ENCODE measurements at regions not wholly inside any gene's neighbourhood (a gene's known extent, or its start where the extent isn't known, plus 50 kb on each side); places are given as distances from the start of the nearest gene placed in this dataset.

GRCh38 chr10:83809001-83809400 is 330.3 kb upstream of the GHITM start:
- Histone ChIP-seq H3K9me3 (replicated peaks; ENCODE audit: control insufficient read depth, insufficient read depth, low read length) (no peaks in the 10 kb centered on the region), H3K9ac (replicated peaks; ENCODE audit: extremely low read depth, insufficient read depth, low read length) (no peak overlapping the region), H3K36me3 (ENCODE audit: control insufficient read depth in 2 of 2, extremely low read depth in 1 of 2, insufficient read depth in 2 of 2, low read length in 2 of 2) (no peaks in the 10 kb centered on the region), H4K20me1 (replicated peaks; ENCODE audit: control insufficient read depth, extremely low read depth, insufficient read depth, low read length) (no peaks in the 10 kb centered on the region), H3K4me3 (replicated peaks in 1 of 3; ENCODE audit: insufficient read depth in 1 of 3, low read depth in 1 of 3, low read length in 3 of 3) (no peak overlapping the region), H3K27ac (ENCODE audit: insufficient read depth, low read depth, low read length) (no peak overlapping the region), H3K9me1 (replicated peaks; ENCODE audit: control insufficient read depth, extremely low read depth, insufficient read depth, low read length) (no peaks in the 10 kb centered on the region), H3K4me2 (ENCODE audit: insufficient read depth, low read length) (no peak overlapping the region), H2AFZ (ENCODE audit: low read depth, low read length) (no peak overlapping the region), H3K4me1 (ENCODE audit: control insufficient read depth, extremely low read depth, insufficient read depth, low read length) (no peaks in the 10 kb centered on the region), H3K27me3 (ENCODE audit: control insufficient read depth in 2 of 2, insufficient read depth in 2 of 2, low read length in 2 of 2) (no peaks in the 10 kb centered on the region), H3K79me2 (ENCODE audit: control insufficient read depth, insufficient read depth, low read length) (no peaks in the 10 kb centered on the region)
- DNase-seq (ENCODE audit: low read depth, low spot score) (no peak), FAIRE-seq (no peak)
- no TSS peak for BruUV-seq (replicated peaks)
- ChIA-PET POLR2A (no interaction called here), CTCF (no interaction called here)
- intact Hi-C loops (cut with micrococcal nuclease): no loop called here
- TF ChIP-seq MYC (IDR thresholded peaks at IDR 0.05; ENCODE audit: low read depth, low read length) (no peak), POLR2AphosphoS5 (IDR thresholded peaks at IDR 0.05; ENCODE audit: insufficient read depth, low read depth, low read length) (no peak), CTCF (IDR thresholded peaks at IDR 0.05; ENCODE audit: extremely low read depth in 1 of 2, insufficient read depth in 1 of 2, low read depth in 1 of 2, low read length in 2 of 2) (no peak), JUN (IDR thresholded peaks at IDR 0.05; ENCODE audit: borderline replicate concordance, insufficient read depth, insufficient read length, low read depth) (no peak), POLR2A (IDR thresholded peaks at IDR 0.05; ENCODE audit: low read depth, low read length) (no peak), FOS (IDR thresholded peaks at IDR 0.05; ENCODE audit: borderline replicate concordance, insufficient read depth, low read length) (no peak), MAX (IDR thresholded peaks at IDR 0.05; ENCODE audit: insufficient read depth, insufficient read length) (no peak), EZH2 (IDR thresholded peaks at IDR 0.05; ENCODE audit: borderline replicate concordance, low read depth, low read length, severe bottlenecking) (no peak), GATA2 (IDR thresholded peaks at IDR 0.05; ENCODE audit: insufficient read depth, insufficient read length, low read depth, low read length) (no peak)
- dilution Hi-C loops (cut with MboI; ENCODE audit: extremely low pct_ligation_motif_present, low sequenced_read_pairs): no loop called here

Measured in endothelial cell of umbilical vein (primary cell).